NCI-H146 (cell line): ENCODE measurements at regions not wholly inside any gene's neighbourhood (a gene's known extent, or its start where the extent isn't known, plus 50 kb on each side); places are given as distances from the start of the nearest gene placed in this dataset.
A peak's percentile ranks its signal among the peaks of the same experiment; 100 is the strongest.

Experiments used
- DNase-seq: peaks from one replicate; lab custom pipeline; 2025; lab: John Stamatoyannopoulos, UW

DNA sequence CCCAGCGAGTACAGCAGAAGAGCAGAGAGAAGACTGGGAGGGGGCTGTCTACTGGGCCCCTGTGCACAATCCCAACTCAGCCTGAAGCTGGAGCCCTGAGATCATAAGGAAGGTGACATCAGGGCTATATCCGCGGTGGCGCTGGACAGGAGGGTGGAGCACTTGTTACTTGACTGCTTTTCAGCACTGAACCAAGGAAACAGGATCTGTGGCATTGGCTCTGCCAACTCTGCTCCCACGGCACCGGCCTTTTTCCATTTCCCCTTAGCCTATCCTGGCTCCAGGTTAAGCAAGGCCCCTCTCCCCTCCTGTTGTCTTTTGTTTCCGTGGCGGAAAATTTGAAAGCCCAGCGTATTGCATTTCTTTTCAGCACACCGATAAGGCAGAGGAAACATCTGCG lies 125.0 kb upstream of the IRX3 start:
- DNase-seq: no peak

DNA sequence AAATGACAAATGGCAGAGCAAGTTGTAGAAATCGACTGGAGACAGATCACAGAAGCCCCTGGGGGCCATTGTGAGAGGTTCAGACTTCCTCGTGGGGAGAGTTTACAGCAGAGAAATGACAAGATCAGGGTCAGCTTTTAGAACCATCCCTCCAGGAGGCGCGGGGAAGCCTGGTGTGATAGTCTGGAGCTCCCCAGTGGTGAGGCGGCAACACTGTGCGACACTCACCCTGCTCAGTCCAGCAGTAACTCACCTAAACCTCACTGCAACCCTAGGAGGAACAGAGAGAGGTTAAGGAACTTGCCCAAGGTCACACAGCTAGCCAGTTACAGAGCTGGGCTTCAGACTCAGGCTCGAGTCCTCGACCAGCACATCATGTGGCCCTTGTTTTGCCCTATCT lies 123.4 kb upstream of the IRX3 start:
- no peak for DNase-seq

DNA sequence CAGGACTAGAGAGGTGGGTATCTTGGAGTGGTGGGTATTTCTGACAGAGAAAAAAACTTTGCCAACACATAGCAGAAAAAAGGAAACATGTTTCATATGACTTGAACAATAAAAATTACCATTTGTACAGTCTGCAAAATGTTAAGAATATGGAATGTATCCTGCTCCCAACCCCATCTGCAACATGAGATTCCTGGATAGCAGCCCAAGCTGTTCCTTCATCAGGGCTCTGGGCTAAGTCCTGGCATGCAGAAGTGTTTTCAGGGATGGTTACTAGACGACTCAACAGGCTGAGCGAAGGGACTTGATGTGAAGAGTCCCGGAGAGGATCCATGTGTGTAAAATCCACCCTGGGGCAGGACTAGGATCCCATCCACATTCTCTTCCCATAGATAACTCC lies 121.0 kb upstream of the IRX3 start:
- DNase-seq: no peak

DNA sequence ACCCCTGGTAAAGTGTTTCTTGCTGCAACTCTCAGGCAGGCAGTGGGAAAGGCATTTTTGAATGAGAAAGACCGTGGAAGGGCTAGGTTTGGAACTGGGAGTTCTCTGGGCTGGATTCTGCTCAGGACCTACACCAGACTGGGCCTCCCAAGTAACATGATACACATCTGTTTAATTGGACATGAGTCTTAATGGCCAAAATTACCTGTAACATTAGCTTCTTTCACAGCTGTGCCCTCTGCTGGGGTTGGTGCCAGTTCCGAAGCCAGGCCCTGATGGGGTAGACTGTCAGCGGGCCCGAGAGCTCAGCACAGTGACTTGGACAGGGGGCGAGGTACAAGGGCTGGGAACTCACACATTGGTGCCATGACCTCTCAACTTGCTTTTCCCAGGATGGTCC lies 118.9 kb upstream of the IRX3 start:
- DNase-seq: no peak

DNA sequence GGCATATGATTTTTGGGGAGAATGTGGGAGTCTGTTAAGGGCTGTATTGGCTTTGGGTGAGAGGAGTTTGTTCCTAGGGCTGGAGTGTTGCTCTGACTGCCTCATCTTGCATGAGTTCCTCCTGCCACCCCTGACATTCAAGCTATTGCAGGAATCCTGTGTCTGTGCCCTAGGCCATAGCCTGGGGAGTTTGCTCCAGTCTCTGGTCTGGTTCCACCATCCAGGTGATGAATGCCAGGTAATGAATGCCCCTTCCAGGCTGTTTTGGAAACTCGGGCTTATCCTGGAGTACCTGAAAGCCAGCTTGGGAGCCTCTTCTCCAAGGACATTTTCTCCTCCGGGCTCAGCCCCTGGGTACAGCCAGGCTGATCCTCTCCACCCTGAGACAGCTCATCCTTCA lies 117.0 kb upstream of the IRX3 start:
- no peak for DNase-seq

DNA sequence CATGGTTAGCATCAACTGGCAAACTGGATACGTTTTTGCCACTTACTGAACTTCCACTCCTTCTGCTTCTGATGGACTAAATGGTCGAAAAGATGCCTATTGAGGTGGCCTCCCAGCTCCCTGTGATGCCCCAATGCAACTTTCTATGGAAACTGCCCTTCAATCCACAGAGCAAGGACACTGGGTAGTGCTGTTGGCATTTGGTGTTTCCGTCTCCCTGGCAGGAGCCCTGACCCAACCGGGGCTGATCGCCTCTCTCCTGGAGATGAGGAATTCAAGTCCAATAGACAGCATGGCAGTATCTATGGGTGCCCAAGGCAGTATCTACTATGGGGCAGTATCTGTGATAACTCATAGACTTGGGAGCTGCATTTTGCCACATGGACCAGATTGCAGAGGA lies 116.3 kb upstream of the IRX3 start:
- no peak for DNase-seq

DNA sequence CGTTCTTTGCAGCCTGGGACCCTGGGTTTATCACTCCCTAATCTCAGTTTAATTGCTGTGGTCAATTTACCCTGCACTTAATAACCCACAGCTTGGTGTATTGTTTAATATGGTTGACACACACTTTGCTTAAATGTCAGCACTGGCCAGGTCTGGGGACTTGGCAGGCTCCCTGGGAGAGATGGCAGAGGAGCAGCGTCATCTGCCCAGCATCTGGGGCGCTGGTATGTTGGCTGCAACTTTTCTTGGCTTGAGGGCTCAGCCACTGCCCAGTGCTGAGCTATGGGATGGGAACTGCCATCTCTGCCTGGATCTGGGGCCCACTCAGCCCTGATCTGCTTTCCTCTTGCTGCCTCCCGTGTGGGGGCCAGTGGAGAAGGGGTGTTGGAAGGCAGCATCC lies 115.7 kb upstream of the IRX3 start:
- DNase-seq: no peak

GRCh38 chr16:54400261-54400660 lies 113.7 kb upstream of the IRX3 start:
- no peak for DNase-seq

- DNase-seq: no peak
Measured at GRCh38 chr16:54398986-54399385, 112.4 kb upstream of the IRX3 start.

- DNase-seq: no peak
Measured at GRCh38 chr16:54397838-54398237, 111.3 kb upstream of the IRX3 start.

DNA sequence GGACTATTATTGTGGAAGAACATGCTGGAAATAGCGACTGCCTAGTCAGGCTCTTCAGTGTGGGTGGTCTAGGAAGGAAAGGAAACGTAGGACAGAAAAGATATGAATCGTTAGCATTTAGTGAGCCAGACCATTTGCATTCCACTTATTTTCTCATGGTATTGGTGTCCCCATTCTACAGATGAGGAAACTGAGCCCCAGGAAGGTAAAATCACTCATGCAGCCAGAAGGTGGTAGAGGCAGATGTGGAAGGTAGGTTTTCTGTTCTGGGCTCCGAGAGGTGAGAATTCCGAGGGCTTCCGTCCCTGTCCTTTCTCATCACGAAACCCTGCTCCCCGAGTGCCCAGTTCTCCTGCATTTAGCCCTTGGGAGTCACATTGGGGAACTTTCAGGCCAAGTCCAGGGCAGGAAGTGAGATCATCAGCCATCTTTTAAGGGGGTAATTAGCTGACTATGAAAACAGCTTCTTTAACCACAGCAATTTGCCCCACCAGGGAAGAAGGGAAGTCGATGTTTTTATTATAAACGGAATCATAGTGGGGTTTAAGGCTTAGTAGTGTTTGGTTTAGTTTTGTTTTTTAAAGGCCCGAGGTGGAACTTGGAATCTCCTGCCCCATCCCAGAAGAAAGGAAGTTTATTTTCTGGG lies 110.7 kb upstream of the IRX3 start:
- no peak for DNase-seq

- no peak for DNase-seq
Measured at GRCh38 chr16:54389836-54390494, 103.4 kb upstream of the IRX3 start.

DNA sequence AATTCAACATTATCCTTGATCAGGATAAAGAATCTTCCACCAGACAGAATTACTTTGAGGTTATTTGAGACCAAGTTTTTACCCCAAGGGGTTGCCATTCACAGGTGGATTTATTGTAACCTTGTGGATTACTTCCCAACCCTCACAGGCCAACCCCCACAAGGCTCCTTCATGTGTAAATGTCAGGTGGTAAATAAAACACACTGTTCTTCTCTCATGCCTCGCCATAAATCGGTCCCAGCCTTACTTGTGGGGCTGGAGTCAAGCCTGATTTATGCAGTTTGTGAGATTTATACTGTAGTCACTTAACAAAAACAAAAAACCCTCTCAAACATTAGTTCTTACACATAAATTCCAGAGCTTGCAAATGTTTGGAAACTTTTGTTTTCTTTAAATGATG lies 98.6 kb upstream of the IRX3 start:
- no peak for DNase-seq

DNA sequence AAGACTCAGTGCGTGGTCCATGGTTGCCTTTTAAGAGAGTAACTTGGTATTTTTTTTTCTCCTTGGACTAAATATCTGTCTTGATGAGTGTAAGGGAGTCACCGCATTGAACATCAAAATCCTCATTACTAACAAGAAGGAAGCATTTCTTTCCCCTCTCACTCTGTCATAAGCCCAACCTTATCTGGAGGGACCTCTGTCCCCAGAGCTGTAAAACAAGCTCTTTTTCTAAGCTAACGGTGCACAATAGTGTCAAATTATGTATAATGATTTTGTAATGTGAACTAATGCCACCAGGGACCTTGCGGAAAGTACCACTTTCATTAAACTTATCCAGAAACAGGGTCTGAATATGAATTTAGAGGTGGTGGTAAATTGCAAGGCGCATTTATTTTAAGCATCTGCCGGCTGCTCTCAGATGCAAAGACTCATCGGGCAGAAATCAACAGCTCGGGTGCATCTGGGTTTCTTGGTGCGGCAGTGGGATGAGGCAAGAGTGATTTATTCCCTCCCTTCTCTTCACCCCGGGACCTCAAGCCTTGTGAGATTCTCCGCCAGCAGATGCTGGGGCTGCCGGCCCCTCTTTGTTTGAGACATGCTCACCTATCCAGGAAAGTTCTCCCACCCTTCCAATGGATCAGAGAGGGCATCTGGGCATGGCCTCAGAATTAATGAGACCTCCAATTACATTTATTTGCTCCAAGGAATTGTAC lies 95.2 kb upstream of the IRX3 start:
- no peak for DNase-seq

GRCh38 chr16:54375071-54375470 lies 88.5 kb upstream of the IRX3 start:
- DNase-seq: no peak

GRCh38 chr16:54373534-54374520 lies 87.2 kb upstream of the IRX3 start:
- no peak for DNase-seq

- DNase-seq: peak; percentile 26
Measured at GRCh38 chr16:54370278-54371040, 83.9 kb upstream of the IRX3 start.

- no peak for DNase-seq
Measured at GRCh38 chr16:54369861-54370260, 83.3 kb upstream of the IRX3 start.

- DNase-seq: no peak
Measured at GRCh38 chr16:54366943-54367342, 80.4 kb upstream of the IRX3 start.

DNA sequence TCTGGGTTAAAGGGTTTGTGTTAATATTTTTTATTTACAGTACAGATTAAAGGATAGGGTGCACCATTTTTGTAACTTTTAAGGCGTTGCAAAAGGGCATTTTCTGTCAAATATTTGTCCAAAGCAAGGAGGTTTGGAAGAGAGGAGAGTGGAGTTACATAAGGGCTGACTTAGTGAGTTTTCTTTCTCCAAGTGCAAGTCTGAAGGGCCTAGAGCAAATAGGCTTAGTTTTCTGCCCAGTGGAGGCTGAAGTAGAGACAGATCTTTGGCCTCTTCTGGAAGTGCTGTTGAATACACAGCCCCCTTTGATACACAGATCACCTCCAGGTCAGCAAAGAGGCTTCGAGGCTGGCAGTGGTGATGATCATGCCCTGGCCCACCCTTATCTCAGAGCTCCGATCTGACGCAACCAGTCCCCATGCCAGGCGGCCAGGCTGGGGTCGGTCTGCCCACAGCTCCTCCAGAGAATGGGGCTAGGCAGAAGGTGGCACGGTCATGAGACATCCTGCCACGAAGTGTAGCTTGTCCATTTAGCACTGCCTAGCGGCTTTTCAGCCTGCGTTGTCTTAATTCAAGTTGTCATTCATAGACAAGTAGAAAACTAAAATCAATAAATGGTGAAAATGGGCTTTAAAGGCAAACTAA lies 79.5 kb upstream of the IRX3 start:
- no peak for DNase-seq

DNA sequence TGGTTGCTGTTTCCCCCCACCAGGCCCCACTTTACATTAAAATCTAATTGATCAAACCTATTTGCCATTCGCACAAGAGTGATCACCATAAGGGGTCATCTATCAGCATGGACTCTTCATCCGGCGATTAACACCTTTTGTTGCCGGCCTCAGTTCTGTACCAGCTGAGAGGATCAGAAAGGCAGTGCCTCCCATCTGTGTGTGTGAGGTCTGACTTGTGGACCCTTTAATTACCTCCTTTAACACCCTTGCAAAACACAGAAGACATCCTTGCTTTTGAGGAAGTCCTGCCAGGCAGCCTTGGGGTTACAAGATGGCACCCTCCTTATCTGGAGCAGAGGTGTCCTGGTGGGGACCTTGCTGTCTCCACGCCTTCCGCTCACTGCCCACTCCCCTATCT lies 77.2 kb upstream of the IRX3 start:
- no peak for DNase-seq
